Kasumi-1 (cell line): ENCODE measurements at regions not wholly inside any gene's neighbourhood (a gene's known extent, or its start where the extent isn't known, plus 50 kb on each side); places are given as distances from the start of the nearest gene placed in this dataset.
A peak's percentile ranks its signal among the peaks of the same experiment; 100 is the strongest.

Source experiments
- DNase-seq, 2 experiments: peaks; one replicate each; lab custom pipeline; 2025; lab: John Stamatoyannopoulos, UW

DNA sequence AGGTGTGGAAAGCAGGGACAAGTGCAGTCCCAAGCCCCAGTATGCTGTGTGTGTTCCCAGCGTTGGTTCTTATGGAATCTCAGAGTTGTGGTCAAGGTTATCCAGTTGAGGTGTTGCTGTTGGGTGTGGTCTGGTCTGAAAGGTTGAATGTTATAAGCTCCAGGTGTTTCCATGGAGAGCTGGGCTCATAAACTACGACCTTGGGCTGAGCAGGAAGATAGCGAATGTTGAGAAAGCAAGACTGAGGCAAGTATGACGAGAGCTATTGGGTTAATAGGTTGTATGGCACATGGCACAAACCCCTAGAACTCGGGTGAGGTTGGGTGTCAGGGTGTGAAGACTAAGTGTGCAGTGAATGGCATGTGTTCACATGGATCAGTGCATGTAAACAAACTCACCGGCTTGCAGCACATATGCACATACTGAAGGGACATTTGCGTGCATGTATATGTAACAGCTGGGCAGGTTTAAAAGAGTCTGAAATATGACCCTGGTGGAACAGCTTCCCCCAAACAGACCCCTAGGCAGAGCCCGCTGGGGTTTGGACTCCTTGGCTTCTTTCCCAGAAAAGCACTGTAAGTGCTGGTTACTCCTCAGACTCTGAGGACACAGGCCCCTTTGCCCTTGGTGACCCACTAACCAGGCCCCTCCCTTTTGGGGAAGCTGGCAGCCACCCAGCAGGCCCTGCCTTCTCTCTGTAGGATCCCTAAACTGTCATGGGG, 117.5 kb downstream of the NAV1 start:
- DNase-seq, result peak in 1 of 2 experiments; percentile 6

DNA sequence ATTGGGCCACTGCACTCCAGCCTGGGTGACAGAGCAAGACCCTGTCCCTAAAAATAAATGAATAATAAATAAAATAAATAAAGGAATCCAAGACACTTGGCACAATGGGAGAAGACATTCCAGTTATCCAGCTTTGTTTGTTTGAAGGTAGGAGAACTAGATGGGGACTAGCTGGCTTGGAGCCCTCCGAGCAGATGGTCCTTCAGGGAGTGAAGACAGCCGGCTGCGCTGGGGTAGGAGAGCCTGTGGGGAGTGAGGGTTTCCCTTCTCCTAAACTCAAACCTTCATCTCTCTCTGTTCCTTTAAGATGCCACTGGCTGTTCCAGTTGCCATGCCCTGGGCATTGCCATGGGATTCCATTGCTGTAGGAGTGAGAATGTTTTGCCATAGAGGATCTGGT, 120.6 kb downstream of the NAV1 start:
- no peak for DNase-seq

DNA sequence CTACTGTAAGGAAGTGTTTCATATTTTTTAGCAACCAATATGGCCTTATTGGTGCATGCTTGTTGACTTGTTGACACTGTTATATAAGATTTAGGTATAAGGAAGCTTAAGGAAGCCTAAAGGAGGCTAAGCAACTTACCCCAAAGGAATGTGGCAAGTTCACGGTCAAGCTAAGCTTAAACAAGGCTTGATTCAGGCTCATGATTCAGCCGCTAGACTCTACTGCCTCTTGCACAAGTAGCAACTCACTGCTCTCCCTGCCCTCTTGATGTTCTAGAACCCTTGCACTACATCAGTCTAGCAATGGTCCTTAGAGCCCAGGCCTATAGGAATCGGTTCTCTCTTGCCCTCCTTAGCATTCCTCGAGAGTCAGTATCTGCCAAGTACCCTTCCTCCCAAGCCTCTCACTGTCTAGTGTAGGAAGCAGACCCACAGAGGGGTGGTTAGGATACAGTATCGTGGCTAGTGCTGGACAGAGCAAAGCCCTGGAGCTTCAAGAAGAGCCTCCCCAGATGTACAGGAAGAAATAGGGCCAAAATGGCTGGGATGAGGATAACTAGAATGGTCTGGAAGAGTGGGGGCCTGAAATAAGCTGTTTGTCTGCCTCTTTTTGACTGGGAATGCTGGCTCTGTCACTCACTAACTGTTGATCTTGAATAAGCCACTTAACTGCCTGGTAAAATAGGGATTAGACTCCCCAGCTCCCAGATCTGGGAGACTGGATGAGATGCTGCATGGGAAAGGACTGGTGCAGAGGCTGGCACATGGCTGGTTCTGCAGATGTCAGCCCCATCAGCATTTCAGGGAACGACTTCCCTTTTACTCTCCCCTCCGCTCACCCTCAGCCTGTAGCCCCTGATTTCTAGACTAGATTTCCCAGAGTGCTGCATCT, 122.2 kb downstream of the NAV1 start:
- no peak for DNase-seq

DNA sequence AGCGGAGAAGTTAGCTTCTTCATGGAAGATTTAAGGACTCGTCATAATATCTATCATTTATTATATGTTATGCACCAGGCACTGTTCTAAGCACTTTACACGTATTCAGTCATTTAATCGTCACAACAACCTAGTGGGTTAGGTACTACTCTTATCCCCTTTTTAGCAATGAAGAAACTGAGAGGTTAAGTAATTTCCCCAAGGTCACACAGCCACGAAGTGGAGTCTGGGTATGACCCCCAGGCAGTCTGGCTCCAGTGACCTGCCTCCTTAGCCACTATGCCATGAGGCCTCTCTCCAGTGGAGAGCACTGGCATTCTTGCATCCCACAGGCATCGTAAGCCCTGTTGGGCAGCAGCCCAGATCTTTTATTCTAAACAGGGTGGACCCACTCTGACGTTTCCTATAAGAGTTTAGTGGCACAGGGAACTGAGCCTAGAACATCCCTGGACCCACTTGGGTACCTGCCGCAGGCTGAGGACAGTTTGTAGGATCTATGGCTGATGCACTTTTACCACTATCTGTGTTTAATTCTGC, 123.0 kb downstream of the NAV1 start:
- no peak for DNase-seq

DNA sequence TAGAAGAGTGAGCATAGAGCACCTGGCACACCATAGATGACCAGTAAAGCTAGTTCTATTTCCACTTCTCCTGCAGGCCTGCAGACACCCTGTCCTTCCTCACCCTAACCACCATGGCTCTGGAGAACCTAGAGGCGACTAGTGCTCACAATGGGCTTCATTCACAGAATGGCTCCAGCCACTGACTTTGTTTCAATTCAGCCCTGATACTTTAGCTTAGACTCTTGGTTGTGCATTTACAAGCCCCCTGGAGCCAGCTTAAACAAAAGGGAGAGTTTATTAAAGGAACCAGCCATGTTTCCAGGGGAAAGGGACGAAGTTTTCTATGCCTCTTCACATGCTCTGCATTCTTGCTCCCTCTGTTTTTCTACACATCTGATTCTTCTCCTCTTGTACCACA, 123.7 kb downstream of the NAV1 start:
- no peak for DNase-seq

DNA sequence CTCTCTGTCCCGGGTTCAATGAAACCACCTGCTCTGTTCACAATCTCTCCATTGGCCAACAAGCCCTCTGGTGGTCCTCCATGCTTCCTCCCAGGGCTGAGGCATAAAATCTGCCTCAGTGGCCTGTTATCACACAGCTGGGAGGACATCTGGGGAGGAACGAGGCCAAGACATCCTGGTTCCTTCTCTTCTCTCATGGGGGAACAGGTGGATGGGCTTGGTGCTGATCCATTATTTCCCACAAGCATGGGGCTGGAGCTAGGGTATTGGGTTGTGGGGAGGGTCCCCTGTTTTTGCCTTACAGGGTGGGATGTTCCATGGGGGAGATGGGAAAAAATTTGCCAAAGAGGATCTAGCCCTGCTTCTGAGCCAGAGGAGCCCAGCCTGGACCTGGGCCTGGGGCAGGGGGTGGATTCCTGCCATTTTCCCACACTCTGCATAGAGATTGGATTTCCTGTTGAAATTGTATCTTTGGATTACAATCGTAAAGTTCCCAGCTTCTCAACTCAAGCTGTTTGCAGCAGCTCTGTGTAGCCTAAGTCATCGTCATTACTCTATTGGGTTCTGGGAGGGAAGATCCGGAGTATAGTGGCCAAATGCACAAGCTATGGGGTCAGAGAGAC, 124.7 kb downstream of the NAV1 start:
- DNase-seq, result no peak

DNA sequence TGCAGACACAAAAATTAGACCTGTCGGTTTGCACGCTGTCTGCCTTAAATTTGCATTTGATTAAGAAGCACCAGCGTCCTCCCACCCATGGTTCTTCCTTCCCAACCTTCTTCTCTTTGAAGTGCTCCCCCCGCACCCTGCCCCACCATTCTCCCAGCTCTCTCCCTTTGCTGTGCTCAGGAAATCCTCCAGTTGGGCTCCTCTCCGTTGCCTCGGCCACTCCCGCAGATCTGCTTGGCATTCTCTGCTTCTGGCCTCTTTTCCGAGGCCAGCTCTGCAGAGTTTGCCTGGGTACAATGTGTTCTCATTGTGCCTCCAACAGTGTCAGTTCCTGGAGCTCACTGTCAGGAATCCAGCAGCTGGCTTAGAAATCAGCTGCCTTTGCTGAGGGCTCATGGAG, 126.1 kb downstream of the NAV1 start:
- DNase-seq, result no peak

DNA sequence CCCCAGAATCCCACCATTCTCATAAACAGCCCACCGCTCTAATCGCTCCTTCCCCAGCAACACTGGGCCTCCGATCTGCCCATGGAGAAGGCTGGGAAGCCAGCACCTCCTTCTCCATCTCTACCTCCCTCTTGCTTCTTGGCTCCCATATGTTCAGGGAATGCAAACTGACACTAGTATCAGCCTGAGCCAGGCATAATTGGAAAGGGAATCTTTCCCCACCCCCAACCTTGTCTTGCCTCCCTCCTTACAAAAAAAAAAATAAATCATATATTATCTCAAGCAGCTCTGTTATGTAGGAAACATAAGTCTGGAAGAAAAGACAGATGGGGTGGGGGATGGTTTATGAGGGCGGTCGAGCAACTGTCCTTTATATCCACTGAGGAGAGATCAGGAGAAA, 127.2 kb downstream of the NAV1 start:
- no peak for DNase-seq

DNA sequence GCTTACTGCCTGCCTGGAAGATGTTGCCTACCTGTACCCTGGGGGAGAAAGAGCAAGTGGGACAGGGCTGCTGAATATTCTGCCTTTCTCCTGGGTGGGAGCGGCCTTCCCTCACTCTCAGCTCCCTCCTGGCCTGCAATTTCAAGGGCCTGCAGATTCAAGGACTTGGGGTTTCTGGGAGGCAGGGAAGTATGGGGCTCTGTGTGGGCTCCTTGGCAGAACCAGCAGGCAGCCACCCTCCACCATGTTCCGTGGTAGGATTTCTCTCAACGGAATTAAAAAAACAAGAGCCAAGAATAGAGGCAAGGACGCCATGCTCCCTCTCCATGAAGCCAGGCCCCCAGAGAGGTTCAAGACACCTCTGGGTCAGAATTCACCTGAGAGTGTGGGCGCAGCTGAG, 127.7 kb downstream of the NAV1 start:
- no peak for DNase-seq

DNA sequence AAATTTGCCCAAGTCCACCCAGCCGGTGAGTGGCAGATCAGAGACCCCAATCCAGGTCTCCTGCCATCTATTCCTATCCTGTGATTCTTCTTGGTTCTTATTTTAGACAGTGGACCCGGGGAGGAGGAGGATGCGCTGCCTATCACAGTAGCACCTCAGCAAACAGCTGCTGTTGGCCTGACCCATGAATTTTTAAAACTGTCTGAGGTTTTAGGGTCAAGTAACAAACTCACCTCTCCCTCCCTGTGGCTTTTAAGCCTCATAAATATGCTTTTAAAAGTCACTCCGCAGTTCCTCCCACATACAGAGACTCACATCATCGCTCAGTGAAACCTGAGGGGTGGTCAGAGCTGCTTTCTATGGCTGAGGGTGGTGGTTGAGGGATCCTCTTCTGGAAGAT, 128.6 kb downstream of the NAV1 start:
- DNase-seq, result no peak

DNA sequence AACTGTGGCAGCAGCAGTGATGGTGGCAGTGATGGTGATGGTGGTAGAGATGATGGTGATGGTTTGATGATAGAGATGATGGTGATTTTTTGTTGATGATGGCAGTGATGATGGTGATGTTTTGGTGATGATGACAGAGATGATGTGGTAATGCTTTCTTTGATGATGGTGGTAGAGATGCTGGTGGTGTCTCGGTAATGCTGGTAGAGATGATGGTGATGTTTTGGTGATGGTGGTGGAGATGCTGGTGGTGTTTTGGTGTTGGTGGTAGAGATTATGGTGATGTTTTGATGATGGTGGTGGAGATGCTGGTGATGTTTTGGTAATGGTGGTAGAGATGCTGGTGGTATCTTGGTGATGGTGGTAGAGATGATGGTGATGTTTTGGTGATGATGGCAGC, 131.6 kb downstream of the NAV1 start:
- DNase-seq, result no peak

DNA sequence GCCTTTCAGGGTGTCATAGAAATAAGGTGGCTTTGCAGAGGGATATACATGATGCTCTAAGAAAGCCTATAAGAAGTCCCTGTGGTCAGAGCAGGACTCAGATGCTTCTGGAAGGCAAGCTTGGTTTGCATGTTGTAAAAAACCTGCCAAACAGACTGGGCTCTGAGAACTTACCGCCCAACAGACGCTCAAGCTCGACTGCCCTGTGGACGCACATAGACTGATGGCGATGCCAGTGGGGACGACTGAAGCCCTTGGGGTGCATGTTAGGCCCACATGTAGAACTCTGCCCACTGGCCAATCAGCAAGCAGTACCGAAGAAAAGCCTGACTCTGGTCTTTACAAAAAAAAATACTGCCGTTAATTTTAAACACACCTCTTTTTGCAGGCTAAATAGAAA, 133.8 kb downstream of the NAV1 start:
- no peak for DNase-seq

DNA sequence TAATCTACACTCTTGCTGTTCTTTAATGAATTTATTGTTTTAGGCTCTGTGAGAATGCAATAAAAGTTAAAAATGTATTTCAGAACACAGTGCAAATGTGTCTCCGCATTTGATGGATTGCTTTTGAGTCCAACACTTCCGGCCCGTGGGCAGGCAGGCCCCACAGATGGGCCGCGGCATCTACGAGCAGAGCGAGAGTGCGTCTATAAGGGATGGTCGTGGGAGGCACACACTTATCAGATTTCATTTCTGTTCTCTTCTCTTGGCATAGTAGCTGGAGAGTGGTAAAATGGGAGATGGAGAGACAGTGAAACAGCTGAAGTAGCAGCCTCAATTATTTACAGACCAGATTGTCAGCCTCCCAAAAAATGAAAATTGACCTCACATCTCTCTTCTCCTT, 134.2 kb downstream of the NAV1 start:
- DNase-seq, result no peak

DNA sequence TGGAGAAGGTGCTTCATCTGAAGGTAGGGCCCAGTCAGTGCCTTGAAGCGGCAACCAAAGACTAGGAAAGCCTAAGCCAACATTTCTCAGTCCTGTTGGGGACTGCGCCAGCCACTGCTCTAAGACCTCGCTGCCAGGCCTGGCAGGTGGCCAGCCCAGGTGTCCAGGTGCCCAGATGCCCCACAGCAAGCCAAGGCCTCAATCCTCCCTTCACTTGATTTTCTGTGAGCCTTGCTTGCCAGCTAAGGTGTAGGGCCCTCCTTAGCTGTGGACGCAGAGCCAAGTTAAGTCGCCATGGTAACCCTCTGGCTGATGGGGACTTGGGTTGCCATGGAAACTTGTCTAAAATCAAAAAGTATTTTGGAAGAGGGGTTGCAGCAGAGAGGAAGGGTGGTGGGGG, 135.0 kb downstream of the NAV1 start:
- no peak for DNase-seq

DNA sequence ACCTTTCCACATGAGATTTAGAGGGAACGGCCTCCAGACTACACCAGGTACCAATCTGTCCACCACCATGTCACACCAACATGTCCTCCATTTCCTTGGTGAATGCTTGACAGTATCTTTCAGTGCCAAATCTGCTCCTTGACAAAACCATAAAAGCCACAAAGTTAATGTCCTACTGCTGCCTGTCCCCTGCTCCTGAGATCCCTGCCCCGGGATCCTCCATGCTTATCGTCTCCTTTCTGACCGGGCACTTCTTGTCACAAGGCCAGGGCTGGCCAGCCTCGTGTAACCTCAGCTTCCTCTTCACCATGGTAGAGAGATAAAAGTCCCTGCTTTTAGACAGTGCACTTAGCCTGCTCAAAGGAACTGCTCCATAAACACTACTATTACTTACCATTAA, 136.2 kb downstream of the NAV1 start:
- DNase-seq, result peak; percentile 16 to 21

DNA sequence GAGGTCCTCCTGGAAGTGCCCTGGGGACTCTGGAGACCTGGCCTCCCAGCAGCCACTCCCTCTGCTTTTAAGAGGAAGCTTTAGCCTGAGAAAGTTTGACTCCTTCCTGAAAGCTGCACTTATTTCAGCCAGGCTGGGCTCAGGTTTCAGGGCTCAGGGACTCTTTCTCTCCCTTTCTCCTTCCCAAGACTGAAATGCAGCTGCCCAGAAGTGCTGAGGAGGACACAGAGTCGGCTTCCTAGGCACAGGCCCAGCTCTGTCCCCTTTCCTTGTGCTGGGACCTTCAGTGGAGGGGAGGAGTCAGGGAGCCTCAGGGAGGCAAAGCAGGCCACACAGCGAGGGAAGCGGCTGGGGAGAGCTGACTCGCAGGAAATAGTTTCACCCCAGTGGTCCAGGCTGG, 137.3 kb downstream of the NAV1 start:
- peak; percentile 42 to 49 for DNase-seq

DNA sequence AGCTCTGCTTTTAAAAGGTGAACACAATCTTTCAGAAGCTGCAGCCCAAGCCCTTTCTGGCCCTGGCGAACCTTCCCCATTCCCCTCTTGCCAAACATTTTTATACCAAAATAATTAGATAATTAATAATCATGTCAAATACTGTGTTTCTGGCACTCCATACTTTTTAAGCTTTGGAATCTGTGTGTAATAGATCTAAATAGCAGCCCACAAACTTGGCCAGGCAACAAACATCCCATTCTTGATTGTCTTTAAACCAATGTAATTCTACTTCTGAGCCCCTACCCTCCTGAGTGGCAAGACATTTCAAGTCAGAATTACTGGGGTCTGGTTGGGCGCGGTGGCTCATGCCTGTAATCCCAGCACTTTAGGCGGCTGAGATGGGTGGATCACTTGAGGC, 137.7 kb downstream of the NAV1 start:
- DNase-seq, result no peak

DNA sequence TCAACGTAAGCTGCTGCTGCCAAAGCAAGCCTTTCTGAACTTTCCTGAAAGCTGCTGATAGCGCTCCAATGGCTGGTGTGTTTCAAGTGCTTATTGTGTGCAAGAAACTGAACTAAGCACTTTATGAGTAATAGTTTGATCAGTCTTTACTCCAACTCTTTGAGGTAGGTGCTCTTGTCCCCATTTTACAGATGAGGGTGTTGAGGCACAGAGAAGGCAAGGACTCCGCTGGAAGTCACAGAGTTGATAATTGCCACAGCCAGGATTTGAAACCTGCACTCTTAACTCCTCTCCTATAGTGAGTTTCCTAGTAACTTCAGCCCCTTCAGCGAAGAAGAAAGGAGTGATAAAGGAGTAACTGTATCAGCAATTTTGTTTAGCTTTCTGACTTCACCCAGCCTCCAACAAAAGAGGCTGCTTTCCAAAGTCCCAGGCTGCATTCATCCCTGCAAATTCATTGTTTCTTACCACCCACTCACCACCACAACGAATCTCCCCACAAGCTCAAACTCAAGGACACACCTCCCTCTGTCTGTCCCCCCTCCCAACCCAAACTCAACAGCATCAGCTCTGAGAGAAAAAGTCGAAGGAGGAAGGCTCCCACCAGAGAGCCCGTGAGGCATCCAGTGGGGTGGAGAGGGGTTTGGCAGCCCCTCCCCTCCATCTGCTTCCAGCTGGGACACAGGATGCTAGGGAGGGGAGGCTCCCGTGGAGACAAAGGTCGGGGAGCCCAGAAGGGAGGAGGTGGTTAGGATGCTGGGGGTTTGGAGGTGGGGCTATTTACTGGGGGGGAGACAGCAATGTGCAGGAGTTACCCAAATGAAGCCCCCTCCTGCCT, 139.6 kb downstream of the NAV1 start:
- no peak for DNase-seq

DNA sequence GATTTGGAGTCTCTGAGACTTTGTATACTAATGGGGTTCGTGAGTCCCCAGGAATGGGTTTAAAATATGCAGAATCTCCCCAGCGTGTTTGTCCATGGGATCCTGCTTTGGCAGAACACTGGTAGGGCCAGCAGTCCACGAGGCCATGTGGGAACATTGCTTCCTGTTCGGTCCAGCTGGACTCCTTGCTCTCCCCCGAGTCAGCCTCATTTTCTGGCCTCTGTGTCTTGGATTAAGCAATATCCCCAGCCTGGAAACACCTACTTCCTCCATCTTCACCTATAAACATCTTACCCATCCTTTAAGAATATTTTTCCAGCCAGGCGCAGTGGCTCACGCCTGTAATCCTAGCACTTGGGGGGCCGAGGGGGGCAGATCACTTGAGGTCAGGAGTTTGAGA, 142.4 kb downstream of the NAV1 start:
- DNase-seq, result no peak

DNA sequence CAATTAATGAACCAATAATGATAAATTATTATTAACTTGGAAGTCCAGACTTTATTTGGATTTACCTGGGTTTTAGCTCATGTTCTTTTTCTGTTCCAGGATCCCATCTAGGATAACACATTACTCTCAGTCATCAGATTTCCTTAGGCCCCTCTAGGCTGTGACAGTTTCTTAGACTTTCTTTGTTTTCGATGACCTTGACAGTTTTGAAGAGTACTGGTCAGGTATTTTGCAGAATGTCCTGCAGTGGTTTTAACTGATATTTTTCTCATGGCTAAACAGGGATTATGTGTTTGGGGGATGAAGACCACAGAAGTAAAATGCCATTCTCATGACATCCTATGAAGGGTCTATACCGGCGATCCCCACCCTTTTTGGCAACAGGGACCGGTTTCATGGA, 144.0 kb downstream of the NAV1 start:
- no peak for DNase-seq

DNA sequence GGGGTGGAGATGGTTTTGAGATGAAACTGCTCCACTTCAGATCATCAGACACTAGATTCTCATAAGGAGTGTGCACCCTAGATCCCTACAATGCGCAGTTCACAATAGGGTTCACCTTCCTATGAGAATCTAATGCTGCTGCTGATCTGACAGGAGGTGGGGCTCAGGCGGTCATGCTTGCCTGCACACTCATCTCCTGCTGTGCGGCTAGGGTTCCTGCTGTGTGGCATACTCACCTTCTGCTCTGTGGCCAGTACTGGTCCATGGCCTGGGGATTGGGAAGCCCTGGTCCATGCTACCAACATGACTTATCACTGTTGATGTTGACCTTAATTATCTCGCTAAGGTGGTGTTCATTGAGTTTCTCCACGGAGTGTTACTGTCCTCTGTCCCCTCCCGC, 144.5 kb downstream of the NAV1 start:
- no peak for DNase-seq

DNA sequence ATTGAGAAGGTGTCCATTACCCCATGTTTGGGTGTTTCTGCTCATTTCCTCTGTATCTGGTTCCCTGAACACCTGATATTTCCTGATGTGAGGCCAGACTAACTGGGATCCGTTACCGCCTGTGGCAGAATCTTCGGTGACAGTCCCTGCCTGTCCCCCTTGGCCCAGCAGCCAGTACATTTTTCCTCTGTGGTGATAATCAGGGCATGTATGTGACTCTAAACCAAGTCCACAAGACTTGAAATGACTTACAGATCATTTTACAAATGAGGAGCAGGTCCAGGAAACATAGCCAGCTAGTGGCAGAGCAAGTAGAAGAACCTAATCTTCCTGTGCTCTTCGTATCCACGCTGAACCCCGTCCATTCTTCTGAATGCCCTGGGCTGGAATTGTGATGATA, 143.5 kb upstream of the IPO9 start:
- no peak for DNase-seq
